Middle frontal gyrus (tissue), 1 donor: ENCODE measurements at regions not wholly inside any gene's neighbourhood (a gene's known extent, or its start where the extent isn't known, plus 50 kb on each side); places are given as distances from the start of the nearest gene placed in this dataset.

Source experiments
- DNase-seq: peaks from one replicate; pipeline ENCODE4 v3.0.0-alpha.2; 2015; ENCODE audit warnings: low spot score; ENCODE audit errors: extremely low spot score

DNA sequence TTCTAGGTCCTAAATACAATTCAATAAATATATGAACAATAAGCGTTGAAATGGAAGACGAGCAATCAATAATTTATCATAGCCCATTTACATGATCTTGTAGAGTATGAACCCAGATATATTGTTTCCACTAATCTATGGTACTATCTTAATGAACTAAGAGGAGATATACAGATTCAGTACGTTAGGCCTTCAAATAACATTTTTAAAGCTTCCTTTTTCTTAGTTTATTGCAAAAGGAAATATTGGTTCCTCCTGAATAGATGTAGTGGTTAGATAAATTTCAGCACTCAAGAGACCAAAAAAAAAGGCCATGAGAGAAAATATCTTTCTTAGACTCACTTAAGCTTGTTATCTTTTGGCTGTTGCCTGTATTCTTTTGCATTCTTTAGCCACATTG is 147.5 kb upstream of the PITX2 start:
- no peak for DNase-seq

DNA sequence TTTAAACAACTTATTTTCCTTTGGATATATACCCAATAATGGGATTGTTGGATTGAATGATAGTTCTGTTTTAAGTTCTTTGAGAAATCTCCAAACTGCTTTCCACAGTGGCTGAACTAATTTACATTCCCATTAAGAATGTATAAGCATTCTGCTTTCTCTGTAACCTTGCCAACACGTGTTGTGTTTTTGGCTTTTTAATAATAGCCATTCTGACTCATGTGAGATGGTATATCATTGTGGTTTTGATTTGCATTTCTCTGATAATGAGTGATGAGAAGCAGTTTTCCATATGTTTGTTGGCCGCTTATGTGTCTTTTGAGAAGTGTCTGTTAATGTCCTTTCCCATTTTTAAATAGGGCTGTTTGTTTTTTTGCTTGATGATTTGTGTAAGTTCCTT is 155.6 kb upstream of the PITX2 start:
- no peak for DNase-seq

DNA sequence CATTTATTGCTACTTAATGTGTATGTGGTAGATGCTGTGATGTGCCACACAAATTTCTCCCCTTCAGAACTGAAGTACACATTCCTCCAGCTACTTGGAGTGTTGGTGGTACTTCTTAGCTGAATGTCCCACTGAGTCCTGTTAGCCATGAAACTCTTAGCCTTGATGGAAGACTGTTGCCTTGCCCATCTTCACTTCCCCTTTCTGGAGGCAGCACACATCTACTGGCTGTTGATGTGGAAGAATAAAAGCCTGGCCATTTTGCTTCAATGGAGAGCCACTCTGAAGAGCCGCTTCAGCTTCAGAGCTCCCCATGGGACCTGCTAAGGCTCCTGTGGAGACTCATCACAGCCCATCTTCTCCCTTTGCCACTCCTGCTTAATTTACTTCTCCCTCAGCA is 157.7 kb upstream of the PITX2 start:
- no peak for DNase-seq

DNA sequence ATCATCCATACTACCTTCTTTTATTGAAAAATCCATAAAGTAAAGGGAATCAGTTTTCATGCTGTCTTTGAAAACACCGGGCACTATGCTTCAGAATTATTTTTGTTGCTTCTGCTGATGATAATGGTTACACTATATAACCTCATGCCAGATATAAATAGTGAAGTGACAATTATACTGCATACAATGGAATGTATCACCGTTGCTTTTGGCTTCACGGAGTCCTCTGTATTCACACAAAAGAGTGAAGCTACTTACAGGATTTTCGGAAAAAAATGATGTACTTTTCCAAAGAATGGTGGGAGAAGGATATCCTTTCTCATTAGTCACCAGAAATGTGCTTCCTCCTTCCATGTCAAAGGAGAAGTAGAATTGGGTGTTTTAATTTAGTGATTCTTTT is 159.1 kb upstream of the PITX2 start:
- no peak for DNase-seq

DNA sequence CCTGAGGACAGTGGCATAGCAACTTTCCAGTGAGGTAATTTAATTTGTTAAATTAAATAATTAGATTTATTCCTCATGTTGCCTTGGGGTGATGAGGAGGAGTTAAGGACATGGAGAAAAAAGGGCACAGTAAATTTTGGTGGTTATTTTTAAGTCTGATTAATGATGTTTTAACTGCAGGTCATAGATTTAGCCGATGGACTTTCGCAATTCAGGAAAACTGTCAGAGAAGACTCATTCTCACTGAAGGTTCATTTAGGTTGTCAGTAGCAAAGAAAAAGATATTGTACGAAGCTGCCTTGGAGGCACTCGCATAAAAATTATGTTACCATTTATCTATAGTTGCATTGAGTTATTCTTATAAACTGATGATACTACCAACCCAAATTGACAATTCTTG is 164.2 kb upstream of the PITX2 start:
- no peak for DNase-seq

DNA sequence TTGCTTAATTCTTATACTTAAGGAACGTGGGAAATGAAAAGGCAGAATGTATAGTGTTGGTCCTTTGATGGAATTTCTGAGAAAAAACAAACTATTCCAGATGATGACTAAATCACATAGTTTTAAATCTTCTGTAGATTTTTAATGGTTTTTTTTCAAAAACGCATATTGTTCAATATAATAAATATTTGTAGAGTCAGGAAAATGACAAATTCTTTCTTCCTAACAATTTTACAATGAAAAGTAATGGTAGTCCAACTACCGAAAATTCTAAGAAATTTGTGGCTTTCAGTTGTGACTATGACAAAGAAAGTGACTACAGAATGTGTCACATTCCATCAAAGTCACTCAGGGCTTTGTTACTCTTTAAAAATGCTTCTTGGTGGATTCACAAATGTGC is 164.8 kb upstream of the PITX2 start:
- no peak for DNase-seq

DNA sequence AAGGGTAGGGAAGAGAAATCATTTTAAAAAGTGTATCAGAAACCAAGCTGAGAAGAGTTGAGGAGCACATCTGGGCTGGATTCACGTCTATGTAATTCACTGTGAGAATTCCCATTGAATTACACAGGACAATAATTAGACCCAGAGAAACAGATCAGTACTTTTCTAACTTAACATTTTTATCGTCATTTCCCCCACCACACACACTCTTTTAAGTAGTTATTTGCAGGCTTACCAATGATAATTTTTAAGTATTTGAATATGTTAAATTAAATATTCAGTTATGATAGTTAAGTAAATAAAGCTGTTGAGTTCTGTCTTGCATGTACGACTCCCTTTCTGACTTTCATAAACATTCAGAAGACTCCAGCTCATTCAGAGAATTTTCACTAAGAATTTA is 165.4 kb upstream of the PITX2 start:
- no peak for DNase-seq

DNA sequence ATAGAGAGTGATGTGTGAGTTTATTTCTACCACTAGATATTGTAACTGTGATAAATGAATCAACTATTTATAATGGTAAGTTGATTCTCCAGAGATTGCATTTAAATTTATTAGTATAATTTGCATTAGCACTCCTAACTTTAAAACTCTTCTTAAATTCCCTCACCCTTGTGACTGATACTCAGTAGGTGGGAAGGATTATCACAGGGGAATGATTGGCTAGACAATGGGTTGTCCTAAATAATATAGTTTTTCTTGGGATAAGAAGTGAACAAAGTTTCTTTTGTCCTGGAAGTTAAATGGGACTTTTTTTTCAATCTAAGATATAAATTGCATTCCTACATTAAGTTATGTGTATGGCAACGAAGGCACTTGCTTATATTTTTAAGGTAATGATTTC is 169.2 kb upstream of the PITX2 start:
- DNase-seq: no peak

DNA sequence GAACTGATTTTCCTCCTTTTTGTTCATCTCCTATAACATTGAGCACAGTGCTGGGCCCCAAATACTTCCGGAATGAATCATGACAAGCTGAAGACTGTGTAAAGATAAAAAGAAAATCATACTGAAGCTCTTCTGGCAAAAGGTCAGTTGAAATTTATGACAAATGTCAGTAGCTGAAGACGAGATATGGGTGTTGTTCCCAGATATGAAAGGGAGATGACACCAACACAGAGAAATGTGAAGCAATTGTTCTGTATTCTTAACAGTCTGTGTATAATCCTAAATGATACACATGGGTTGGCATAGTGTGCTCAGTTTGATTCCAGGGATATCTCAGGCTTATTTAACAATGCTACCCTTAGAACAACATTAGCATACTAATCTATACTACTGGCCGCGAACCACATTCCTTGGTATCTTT is 170.5 kb upstream of the PITX2 start:
- DNase-seq: no peak

DNA sequence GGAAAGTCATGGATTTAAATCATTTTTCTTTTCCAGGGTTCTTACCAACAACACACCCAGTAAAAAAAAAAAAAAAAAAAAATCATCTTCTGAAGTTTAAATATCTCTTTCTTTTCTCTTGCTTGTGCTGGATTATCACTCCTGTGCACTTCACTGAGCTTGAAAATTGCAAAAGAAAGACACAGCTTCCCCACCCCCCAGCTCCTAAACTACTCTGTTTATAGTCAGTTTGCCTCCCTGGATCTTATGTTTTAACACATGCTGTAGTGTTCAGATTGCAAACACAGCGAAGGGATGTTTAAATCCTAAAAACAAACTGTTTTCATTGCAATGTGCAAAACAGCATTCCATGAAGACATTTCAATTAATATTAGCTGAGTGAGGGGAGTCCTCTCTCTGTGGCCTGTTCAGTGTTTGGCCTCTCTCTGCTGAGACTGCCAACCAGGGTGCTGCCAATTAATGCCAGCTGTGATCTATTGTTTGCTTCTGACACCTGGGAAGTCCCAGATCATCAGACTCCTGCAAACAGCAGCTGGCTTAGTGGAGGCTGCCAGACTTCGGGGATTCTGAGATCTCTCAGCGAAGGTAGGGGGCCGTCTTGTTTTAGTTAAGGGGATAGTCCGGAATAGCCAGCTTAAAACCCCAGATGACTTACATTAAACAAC is 171.1 kb upstream of the PITX2 start:
- DNase-seq: no peak

DNA sequence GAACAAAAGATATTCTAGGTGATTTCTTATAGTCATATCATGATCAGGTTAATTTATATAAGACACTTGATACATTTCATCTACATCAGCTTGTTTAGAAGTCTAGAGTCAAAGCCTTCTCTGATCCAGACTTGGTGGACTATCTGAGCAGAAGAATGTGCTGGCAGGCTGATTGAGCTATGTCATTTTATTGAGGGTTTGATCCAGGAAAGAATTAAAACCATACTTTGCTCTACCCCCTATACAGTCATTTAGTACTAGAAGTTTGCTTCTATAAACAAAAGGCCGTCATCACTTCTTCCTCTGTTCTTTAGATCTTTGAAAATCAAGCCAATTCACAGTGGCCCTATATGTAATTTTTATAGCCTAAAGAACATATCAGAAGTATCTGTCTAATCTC is 173.1 kb upstream of the PITX2 start:
- DNase-seq: no peak

DNA sequence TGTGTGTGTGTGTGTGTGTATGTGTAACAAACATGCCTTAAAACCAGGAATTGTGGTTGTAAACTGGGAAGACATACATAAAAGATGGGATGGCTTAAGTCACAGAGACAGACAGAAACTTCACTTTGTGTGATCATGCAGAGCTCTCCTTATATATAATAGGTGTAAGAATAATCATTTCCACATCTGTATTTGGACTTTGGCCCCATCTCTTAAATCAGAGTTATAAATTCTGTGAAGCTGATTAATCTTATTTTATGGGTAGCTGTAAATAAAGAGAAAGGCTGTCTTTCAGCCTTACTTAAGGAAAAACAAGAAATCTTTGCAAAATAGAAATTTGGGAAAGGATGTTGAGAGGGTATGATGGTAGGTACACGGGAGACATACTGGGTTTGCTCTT is 174.6 kb upstream of the PITX2 start:
- DNase-seq: no peak

DNA sequence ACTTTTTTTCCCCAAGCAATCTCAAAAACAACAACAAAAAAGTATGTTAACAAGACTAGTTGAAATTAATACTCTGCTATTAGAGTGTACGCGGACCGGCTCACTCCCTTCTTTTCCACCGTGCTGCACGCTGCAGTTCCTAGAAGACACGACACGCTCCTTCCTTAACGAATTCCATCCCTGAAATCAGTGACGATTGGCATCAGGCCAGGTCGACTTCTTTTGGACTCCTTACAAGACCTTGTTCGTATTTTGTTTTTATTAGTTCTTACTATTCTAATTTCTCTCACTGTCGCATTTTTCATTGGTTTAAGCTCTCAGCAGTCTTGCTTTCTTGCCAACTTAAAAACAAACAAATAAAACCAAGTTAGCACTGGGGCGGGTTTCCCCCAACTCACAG is 175.8 kb upstream of the PITX2 start:
- DNase-seq: no peak

DNA sequence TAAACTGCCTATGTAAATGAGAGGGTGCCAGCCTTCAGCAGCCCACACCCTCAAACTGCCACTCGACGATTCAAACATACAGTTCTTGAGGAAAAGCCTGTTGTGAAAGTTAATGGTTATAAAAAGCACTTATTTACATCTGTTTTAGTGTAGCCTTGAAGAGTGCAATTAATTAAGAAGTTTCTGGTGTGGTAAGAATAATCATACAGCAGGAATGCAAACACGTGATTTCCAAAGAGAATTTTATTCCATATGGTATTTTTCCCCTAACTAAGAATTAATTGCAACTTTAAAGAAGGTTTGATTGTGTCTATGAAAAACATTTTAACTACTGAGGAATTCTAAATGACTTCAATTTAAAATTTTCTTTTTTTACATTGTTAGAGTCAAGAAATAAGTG is 176.3 kb upstream of the PITX2 start:
- DNase-seq: no peak

DNA sequence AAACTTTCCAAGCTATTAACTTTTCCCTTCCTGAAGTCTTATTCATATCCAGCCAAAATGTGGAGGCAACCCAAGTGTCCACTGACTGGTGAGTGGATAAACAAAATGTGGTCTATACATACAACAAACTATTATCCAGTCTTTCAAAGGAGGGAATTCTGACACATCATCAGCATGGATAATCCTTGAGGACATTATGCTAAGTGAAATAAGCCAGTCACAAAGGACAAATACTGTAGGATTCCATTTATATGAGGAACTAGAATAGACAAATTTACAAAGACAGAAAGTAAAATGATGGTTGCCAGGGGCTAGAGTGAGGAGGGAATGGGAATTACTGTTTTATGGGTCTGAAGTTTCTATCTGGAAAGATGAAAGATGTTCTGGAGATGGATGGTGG is 178.7 kb upstream of the PITX2 start:
- no peak for DNase-seq

DNA sequence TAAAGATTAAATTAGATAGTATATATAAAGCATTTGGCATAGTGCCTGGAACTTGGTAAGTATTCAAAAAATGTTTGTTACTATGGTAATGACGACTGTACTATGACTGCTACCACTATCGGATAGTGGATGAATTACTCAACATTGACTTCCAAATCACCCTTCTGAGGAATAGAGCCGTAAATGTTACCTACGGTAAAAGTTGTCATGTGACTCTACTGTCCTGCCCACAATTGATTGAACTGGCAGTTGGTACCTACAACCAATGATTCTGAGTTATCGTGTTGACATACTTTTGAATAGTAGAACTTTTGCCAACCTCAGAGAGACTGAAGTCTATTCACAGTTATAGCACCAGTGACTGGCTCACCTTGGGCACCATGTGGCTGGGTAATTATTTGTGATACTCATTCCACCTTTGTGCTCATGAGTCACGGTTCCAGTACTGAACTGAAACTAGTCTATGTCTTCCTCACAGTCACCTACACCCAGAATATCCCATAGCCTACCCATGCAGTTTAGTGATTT is 185.5 kb upstream of the PITX2 start:
- no peak for DNase-seq

DNA sequence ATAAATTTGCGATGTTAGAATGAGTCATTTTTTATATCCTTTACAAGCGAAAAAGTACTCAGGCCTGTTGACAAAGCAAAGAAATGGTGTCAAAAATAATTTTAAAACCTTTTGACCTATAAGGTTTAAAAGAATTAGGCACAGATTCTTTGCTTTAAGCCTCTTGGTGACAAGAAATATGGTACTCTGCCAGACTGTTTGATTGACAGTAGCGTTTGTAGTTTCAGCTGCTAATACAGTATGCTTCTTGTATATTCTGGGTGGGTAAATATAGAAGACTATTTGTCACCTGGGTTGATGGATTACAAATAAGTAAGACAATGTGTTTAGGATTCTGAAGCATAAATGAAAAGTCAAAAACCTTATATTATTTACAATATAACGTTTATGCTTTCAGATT is 193.1 kb upstream of the PITX2 start:
- DNase-seq: no peak

DNA sequence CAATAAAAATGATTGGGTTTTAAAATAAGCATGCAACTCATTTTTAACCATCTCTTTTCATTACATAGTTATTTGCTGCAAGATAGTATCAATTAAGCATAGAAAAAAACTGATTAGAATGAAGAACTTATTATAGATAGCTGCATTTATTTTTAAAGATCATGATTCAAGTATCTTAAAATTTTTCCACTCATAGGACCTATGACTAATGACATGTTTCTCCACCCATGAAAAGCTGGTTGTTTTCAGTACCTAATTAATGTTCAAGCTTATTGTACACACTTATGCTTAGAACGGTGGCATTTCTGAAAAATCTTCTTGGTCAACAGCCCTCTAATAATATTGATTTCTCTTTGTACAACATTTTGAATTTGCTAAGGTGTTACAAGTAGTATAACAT is 193.5 kb upstream of the PITX2 start:
- no peak for DNase-seq

DNA sequence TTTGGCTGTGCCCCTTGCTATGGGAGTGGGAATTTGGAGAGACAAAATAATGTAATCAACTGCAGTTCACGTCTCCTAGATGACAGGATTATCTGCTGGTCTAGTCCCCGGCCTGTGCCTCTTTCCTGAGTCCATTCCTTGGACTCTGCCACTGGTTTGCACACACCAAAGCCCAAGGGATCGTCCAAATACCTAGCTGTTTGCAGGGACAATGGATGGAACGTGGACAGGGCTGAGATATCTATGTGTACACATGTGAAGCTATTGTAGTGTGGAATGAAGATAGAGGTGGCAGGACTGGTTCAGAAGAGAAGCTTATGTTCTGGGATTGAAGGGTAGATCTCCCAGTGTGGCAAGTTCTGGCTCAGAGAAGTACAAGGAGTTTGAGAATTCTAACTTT is 198.3 kb upstream of the PITX2 start:
- no peak for DNase-seq

DNA sequence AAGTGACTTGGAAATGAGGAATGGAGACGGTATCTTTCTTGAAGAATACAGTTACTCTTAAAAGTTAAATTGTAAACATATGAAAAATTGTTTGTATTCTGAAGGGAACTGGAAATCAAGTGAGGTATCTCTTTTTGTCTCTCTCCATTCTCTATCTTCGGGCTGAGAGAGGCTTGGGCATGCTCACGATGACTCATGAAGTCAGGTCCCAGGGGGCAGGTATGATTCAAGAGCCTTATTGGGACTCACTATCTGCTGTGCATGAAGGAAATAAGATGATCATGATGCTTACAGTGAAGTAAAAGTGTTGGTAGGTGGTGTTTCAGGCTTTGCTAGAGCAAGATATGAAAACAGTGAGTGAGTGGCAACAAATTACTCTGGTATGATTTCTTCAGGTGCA is 200.4 kb upstream of the PITX2 start:
- DNase-seq: no peak

DNA sequence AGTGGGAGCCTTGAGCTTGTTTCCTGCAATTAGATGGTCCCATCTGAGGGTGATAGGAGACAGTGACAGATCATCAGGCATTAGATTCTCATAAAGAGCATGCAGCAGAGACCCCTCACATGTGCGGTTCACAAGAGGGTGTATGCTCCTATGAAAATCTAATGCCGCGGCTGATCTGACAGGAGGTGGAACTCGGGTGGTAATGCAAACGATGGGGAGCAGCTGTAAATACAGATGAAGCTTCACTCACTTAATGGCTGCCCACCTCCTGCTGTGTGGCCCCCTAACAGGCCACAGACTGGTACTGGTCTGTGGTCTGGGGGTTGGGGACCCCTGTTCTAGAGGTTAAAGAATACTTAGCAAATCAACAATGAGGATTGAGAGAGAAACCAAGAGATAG is 201.5 kb upstream of the PITX2 start:
- DNase-seq: no peak

DNA sequence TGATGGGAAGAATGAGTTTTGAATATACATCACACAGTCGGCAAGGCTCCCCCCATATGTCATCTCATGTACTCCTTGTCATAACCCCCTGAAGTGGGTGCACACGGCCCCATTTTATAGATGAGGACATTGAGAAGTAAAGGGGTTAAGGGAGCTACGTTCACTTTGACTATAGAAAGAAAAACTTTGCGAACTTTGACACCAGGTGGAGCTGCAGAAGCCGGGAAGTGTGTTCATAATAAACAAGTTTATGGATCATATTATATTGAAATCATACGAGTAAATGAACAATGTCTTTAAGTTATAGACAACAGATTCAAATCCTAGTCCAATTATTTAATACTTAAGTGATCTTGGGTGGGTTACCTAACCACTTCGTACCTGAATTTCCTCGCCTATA is 203.8 kb upstream of the PITX2 start:
- DNase-seq: no peak

DNA sequence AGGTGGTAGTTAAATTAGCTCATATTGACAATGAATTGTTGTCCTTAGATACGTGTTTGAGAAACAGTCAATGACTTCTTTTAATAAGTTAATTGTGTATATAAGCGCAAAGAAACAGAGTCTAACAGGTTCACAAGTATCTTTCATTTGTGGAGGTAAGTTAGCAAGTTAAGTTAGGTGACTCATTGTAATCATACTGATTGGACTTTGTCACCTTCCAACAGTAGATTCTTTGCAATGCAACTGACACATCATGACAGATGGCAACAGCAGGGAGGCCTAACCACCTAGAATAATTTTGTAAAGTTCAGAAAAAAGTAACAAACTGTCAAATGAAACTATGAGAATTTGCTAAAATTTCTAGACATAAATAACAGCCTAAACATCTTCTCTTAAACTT is 207.6 kb upstream of the PITX2 start:
- DNase-seq: no peak

DNA sequence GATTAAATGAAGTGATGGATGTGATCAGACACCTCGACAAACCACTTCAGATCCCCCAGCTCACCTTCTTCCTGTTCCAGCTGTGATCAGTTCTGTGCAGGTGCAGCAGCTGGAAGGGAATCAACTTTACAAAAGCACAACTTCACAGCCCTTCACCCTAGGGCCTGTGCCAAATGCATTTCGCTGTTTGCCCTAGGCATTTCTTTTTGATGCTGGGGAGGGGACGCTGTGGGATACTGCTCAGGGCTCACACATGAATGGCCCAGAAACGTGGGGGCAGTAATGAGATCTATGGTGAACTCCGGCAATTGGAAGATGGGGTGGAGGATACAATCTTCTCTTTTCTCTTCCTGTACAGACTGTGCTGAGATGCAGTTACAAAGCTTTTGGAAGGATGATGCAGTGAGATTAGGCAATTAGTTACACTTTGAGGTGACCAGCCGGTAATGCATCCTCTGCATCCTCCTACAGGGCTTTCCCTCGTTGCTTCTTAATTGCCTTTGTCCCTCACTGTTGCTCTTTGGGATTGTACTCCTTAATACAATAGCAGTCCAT is 215.1 kb upstream of the PITX2 start:
- DNase-seq: no peak
